Panc1 (cell line): ENCODE measurements at regions not wholly inside any gene's neighbourhood (a gene's known extent, or its start where the extent isn't known, plus 50 kb on each side); places are given as distances from the start of the nearest gene placed in this dataset.

Experiments
- ATAC-seq: fragments of 200-7000 bp; cut with Tn5 transposase; 2 replicates; pipeline ENCODE4 v1.9.1; 2020; ENCODE audit warnings: mild to moderate bottlenecking, moderate library complexity
- BruUV-seq: library from RNA; stranded (reverse); fragments of 400-500 nt; replicated peaks from 2 replicates; lab custom pipeline; 2021; lab: Mats Ljungman, UMichigan
- CTCF ChIA-PET: fragments of 300-600 bp; sonication (Branson Sonifier 250); formaldehyde crosslinking; loops from one replicate; lab custom pipeline; 2022; ENCODE audit warnings: antibody characterized with exemption; lab: Charles Lee
- POLR2A ChIA-PET: fragments of 300-600 bp; sonication (Branson Sonifier 250); formaldehyde crosslinking; loops from one replicate; lab custom pipeline; 2022; ENCODE audit warnings: antibody characterized with exemption; lab: Charles Lee
- DNase-seq: peaks from one replicate; pipeline ENCODE4 v3.0.0-alpha.2; 2010; ENCODE audit warnings: low read depth, low spot score
- H3K27ac ChIP-seq: 2 replicates; pipeline ENCODE4 v1.5.1; 2011; ENCODE audit warnings: mild to moderate bottlenecking, low read length, inconsistent platforms
- H3K27me3 ChIP-seq: fragments of 200-500 bp; sonication (Bioruptor generic); 2 replicates; pipeline ENCODE4 v1.6.0; 2014; ENCODE audit warnings: low read length, inconsistent platforms; ENCODE audit not compliant: control insufficient read depth, insufficient read depth
- H3K36me3 ChIP-seq: fragments of 200-500 bp; sonication (Bioruptor generic); 2 replicates; pipeline ENCODE4 v1.5.1; 2014; ENCODE audit warnings: inconsistent platforms, mild to moderate bottlenecking, low read length, moderate library complexity; ENCODE audit not compliant: control insufficient read depth, insufficient read depth
- H3K4me1 ChIP-seq: 2 replicates; pipeline ENCODE4 v1.5.1; 2011; ENCODE audit warnings: inconsistent platforms, mild to moderate bottlenecking, low read length, moderate library complexity; ENCODE audit not compliant: control insufficient read depth, insufficient read depth
- H3K4me3 ChIP-seq, 2 experiments: 2 replicates each; pipeline ENCODE4 v1.5.1; 2011 to 2012; ENCODE audit warnings: low read depth in 2 of 2, low read length in 2 of 2, mild to moderate bottlenecking in 2 of 2, inconsistent platforms in 1 of 2, moderate library complexity in 1 of 2
- H3K9me3 ChIP-seq: fragments of 200-500 bp; sonication (Bioruptor generic); 2 replicates; pipeline ENCODE4 v1.5.1; 2014; ENCODE audit warnings: low read depth, mild to moderate bottlenecking, inconsistent platforms, low read length, moderate library complexity; ENCODE audit not compliant: control insufficient read depth, insufficient read depth
- POLR2AphosphoS5 ChIP-seq: IDR thresholded peaks from 2 replicates; pipeline ENCODE4 v1.6.1; 2012; ENCODE audit warnings: mild to moderate bottlenecking, low read depth, low read length, moderate library complexity
- SIN3A ChIP-seq: IDR thresholded peaks from 2 replicates; pipeline ENCODE4 v1.6.1; 2012; ENCODE audit warnings: low read depth, mild to moderate bottlenecking, low read length, moderate library complexity, borderline replicate concordance; ENCODE audit not compliant: insufficient read depth
- TCF7L2 ChIP-seq: IDR thresholded peaks from 2 replicates; pipeline ENCODE4 v1.6.1; 2011; ENCODE audit warnings: mild to moderate bottlenecking, low read depth, low read length, inconsistent platforms
- in situ Hi-C: cut with HindIII; loops from 2 replicates; pipeline ENCODE4 v1.10.0; 2016; ENCODE audit warnings: low sequenced_read_pairs, low pct_unique_long_range_greater_than_20kb
- intact Hi-C: fragments of 100-400 bp; cut with micrococcal nuclease; formaldehyde crosslinking; loops from one replicate; pipeline ENCODE4 v1.10.0; 2022; ENCODE audit not compliant: unreplicated experiment
- TF ChIP-seq, protein P1 (sequence below): fragments of 450-650 bp; IDR thresholded peaks from 2 replicates; pipeline ENCODE4 v1.5.1; 2017; ENCODE audit warnings: mild to moderate bottlenecking
- TF ChIP-seq, protein P2 (sequence below), 2 experiments: IDR thresholded peaks; 2 replicates each; pipeline ENCODE4 v1.6.1; 2011 to 2012; ENCODE audit warnings: low read depth in 2 of 2, control low read depth in 1 of 2, low read length in 1 of 2, mild to moderate bottlenecking in 1 of 2, moderate library complexity in 1 of 2; ENCODE audit not compliant: insufficient read depth in 1 of 2

DNA sequence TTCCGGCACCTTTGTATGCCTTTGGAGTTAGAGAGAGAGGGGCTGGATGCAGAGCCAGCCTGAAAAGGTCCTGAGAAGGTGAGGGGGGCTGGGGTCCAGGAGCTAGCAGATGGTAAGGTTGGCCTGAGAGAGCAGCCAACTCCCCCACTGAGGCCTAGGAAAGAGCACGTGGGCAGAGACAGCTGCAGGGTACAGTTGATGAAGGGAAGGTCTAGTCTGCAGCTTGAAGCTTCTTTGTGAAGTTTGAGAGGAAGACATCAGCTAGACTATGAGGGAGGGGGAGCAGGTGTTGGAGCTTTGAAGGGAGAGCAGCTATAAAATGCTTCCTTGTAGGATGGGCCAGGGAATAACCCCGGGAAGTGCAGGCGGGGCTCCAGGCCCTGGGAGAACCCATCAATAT, 289.3 kb upstream of the AMIGO2 start:
- TF ChIP-seq, protein P1, sequence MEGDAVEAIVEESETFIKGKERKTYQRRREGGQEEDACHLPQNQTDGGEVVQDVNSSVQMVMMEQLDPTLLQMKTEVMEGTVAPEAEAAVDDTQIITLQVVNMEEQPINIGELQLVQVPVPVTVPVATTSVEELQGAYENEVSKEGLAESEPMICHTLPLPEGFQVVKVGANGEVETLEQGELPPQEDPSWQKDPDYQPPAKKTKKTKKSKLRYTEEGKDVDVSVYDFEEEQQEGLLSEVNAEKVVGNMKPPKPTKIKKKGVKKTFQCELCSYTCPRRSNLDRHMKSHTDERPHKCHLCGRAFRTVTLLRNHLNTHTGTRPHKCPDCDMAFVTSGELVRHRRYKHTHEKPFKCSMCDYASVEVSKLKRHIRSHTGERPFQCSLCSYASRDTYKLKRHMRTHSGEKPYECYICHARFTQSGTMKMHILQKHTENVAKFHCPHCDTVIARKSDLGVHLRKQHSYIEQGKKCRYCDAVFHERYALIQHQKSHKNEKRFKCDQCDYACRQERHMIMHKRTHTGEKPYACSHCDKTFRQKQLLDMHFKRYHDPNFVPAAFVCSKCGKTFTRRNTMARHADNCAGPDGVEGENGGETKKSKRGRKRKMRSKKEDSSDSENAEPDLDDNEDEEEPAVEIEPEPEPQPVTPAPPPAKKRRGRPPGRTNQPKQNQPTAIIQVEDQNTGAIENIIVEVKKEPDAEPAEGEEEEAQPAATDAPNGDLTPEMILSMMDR = no peak
- TF ChIP-seq TCF7L2 = no peak
- TF ChIP-seq, protein P2, sequence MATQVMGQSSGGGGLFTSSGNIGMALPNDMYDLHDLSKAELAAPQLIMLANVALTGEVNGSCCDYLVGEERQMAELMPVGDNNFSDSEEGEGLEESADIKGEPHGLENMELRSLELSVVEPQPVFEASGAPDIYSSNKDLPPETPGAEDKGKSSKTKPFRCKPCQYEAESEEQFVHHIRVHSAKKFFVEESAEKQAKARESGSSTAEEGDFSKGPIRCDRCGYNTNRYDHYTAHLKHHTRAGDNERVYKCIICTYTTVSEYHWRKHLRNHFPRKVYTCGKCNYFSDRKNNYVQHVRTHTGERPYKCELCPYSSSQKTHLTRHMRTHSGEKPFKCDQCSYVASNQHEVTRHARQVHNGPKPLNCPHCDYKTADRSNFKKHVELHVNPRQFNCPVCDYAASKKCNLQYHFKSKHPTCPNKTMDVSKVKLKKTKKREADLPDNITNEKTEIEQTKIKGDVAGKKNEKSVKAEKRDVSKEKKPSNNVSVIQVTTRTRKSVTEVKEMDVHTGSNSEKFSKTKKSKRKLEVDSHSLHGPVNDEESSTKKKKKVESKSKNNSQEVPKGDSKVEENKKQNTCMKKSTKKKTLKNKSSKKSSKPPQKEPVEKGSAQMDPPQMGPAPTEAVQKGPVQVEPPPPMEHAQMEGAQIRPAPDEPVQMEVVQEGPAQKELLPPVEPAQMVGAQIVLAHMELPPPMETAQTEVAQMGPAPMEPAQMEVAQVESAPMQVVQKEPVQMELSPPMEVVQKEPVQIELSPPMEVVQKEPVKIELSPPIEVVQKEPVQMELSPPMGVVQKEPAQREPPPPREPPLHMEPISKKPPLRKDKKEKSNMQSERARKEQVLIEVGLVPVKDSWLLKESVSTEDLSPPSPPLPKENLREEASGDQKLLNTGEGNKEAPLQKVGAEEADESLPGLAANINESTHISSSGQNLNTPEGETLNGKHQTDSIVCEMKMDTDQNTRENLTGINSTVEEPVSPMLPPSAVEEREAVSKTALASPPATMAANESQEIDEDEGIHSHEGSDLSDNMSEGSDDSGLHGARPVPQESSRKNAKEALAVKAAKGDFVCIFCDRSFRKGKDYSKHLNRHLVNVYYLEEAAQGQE (IDR thresholded peaks at IDR 0.05; ENCODE audit: insufficient read depth in 1 of 2, low read depth in 2 of 2, low read length in 1 of 2) = no peak
- TF ChIP-seq POLR2AphosphoS5 = no peak
- TF ChIP-seq SIN3A = no peak
- ChIA-PET CTCF (no interaction called here), POLR2A (no interaction called here)
- intact Hi-C loops = no loop called here
- no peak for ATAC-seq
- H3K9me3 ChIP-seq = no peaks in the 10 kb centered on the region
- H3K36me3 ChIP-seq = no peaks in the 10 kb centered on the region
- no peaks in the 10 kb centered on the region for H3K4me1 ChIP-seq
- in situ Hi-C loops = no loop called here
- H3K27me3 ChIP-seq = no peaks in the 10 kb centered on the region
- no peak overlapping the region for H3K4me3 ChIP-seq
- DNase-seq = no peak
- no TSS peak for BruUV-seq
- H3K27ac ChIP-seq = no peak overlapping the region

DNA sequence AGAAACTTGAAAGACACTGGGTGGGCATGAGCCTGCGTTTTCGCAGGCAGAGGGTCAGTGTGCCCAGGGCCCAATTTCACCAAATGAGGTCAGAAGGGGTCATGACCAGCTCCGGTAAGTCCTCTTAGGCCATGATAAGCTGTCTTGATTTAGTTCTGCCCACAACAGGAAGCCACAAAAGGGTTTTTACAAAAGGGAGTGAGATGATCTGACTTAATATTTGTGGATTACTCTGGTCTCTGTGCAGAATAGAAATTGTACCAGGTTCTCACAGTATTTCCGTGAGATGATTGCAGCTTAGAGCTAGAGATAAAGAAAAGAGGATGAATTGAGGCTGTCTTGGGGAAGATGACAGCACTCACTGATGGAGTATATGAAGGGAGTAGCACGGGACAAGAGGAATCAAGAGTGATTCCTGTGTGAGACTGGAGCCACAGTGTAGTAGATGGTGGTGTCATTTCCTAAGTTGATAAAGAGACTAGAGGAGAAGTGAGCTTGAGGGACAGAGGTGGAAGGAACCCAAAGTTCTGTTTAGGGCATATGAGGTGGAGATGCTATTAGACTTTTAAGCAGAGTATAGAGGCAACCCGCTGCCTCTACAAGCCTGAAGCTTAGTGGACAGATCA, 288.3 kb upstream of the AMIGO2 start:
- no TSS peak for BruUV-seq
- intact Hi-C loops = no loop called here
- POLR2A ChIA-PET = no interaction called here
- no peak for DNase-seq
- TF ChIP-seq SIN3A (no peak), POLR2AphosphoS5 (no peak), TCF7L2 (no peak)
- TF ChIP-seq, protein P2 (IDR thresholded peaks at IDR 0.05; ENCODE audit: insufficient read depth in 1 of 2, low read depth in 2 of 2, low read length in 1 of 2) = no peak
- TF ChIP-seq, protein P1 = no peak
- Histone ChIP-seq H3K36me3 (no peaks in the 10 kb centered on the region), H3K4me1 (no peaks in the 10 kb centered on the region), H3K9me3 (no peaks in the 10 kb centered on the region), H3K27ac (no peak overlapping the region), H3K4me3 (no peak overlapping the region), H3K27me3 (no peaks in the 10 kb centered on the region)
- in situ Hi-C loops = no loop called here
- ATAC-seq = no peak
- CTCF ChIA-PET = no interaction called here
